ENCODE measurements at regions not wholly inside any gene's neighbourhood (a gene's known extent, or its start where the extent isn't known, plus 50 kb on each side); places are given as distances from the start of the nearest gene placed in this dataset.

DNA sequence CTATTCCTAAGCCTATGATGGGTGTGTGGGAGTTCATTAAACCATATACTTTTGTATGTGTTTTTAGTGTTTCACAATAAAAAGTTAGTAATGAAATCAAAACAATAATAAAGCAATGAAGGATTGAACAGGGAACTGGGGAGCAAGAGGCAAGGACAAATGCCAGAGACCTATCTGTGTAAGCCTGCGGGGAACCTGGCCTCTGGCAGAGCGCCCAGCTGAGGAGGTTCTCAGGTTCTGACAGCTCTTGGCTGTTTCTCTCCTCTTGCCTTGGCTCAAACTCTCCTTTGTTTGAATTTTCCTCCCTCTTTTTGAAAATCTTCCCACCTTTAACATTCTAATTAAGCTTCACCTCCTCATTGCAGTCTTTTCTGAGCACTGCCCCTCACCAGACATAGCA is 200.0 kb upstream of the NCKAP5 start:
- Histone ChIP-seq H3K27ac (ENCODE audit: low read depth, low read length, poor library complexity, severe bottlenecking) (no peak overlapping the region), H3K9me3 (ENCODE audit: low read depth, low read length, poor library complexity, severe bottlenecking) (no peaks in the 10 kb centered on the region), H3K27me3 (replicated peaks; ENCODE audit: insufficient read depth, low read depth, low read length, poor library complexity) (no peaks in the 10 kb centered on the region), H3K36me3 (ENCODE audit: insufficient read depth, low read length, poor library complexity, severe bottlenecking) (no peaks in the 10 kb centered on the region), H3K4me1 (ENCODE audit: insufficient read depth, low read length, poor library complexity, severe bottlenecking) (no peaks in the 10 kb centered on the region), H3K4me3 (ENCODE audit: low read depth, low read length, poor library complexity, severe bottlenecking) (no peak overlapping the region)
- POLR2A ChIA-PET (ENCODE audit: low non-redundant PET), result no interaction called here
- no TSS peak for BruUV-seq (replicated peaks)
- CTCF ChIA-PET, result no interaction called here
- TF ChIP-seq EZH2 (IDR thresholded peaks at IDR 0.05; ENCODE audit: borderline replicate concordance, low read depth, low read length, poor library complexity, severe bottlenecking), result no peak
- TF ChIP-seq, protein P1, sequence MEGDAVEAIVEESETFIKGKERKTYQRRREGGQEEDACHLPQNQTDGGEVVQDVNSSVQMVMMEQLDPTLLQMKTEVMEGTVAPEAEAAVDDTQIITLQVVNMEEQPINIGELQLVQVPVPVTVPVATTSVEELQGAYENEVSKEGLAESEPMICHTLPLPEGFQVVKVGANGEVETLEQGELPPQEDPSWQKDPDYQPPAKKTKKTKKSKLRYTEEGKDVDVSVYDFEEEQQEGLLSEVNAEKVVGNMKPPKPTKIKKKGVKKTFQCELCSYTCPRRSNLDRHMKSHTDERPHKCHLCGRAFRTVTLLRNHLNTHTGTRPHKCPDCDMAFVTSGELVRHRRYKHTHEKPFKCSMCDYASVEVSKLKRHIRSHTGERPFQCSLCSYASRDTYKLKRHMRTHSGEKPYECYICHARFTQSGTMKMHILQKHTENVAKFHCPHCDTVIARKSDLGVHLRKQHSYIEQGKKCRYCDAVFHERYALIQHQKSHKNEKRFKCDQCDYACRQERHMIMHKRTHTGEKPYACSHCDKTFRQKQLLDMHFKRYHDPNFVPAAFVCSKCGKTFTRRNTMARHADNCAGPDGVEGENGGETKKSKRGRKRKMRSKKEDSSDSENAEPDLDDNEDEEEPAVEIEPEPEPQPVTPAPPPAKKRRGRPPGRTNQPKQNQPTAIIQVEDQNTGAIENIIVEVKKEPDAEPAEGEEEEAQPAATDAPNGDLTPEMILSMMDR (conservative IDR thresholded peaks at IDR 0.05; ENCODE audit: low read depth, low read length), result no peak
- intact Hi-C loops (cut with micrococcal nuclease; ENCODE audit: unreplicated experiment), result no loop called here
- DNase-seq (ENCODE audit: low spot score), result no peak

DNA sequence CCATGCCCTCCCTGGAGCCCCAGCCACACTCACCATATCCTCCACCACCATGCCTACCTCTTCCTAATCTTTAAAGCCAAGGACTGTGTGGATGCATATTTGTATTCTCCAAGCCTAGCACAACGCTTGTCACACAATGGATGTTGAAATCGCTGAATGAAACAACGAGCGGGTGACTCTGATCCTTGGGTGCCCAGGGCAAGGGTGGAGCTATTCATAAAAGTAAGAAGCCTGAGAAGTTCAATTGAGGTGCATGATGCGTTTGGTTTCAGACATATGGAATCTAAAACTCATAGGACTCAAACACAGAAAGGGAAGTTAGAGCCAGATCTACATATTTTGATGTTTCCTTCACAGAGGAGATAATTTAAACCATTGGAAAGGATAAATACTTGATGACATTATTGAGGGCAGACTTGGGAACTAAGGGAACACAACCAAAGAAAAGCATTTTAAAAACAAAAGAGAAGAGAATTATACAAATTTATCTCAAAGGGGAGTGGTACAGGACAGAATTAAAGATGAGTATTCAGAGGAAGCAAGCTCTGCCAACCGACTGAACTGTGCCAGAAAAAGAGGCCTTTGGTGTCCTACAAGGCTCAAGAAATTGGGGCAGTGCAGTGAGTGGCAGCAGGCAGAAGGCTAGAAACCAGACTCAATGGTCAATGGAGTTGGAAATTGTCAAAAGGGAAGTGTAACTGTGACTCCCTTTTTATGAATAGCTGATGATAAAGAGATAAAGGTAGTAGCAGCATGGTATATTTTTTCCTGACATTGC is 200.6 kb upstream of the NCKAP5 start:
- H3K9me3 ChIP-seq (ENCODE audit: low read depth, low read length, poor library complexity, severe bottlenecking), result no peaks in the 10 kb centered on the region
- H3K4me3 ChIP-seq (ENCODE audit: low read depth, low read length, poor library complexity, severe bottlenecking), result no peak overlapping the region
- no peaks in the 10 kb centered on the region for H3K27me3 ChIP-seq (replicated peaks; ENCODE audit: insufficient read depth, low read depth, low read length, poor library complexity)
- ChIA-PET CTCF (no interaction called here), POLR2A (ENCODE audit: low non-redundant PET) (no interaction called here)
- DNase-seq (ENCODE audit: low spot score), result no peak
- no TSS peak for BruUV-seq (replicated peaks)
- H3K36me3 ChIP-seq (ENCODE audit: insufficient read depth, low read length, poor library complexity, severe bottlenecking), result no peaks in the 10 kb centered on the region
- H3K4me1 ChIP-seq (ENCODE audit: insufficient read depth, low read length, poor library complexity, severe bottlenecking), result no peaks in the 10 kb centered on the region
- intact Hi-C loops (cut with micrococcal nuclease; ENCODE audit: unreplicated experiment), result no loop called here
- no peak overlapping the region for H3K27ac ChIP-seq (ENCODE audit: low read depth, low read length, poor library complexity, severe bottlenecking)
- no peak for TF ChIP-seq EZH2 (IDR thresholded peaks at IDR 0.05; ENCODE audit: borderline replicate concordance, low read depth, low read length, poor library complexity, severe bottlenecking)
- TF ChIP-seq, protein P1 (conservative IDR thresholded peaks at IDR 0.05; ENCODE audit: low read depth, low read length), result no peak

DNA sequence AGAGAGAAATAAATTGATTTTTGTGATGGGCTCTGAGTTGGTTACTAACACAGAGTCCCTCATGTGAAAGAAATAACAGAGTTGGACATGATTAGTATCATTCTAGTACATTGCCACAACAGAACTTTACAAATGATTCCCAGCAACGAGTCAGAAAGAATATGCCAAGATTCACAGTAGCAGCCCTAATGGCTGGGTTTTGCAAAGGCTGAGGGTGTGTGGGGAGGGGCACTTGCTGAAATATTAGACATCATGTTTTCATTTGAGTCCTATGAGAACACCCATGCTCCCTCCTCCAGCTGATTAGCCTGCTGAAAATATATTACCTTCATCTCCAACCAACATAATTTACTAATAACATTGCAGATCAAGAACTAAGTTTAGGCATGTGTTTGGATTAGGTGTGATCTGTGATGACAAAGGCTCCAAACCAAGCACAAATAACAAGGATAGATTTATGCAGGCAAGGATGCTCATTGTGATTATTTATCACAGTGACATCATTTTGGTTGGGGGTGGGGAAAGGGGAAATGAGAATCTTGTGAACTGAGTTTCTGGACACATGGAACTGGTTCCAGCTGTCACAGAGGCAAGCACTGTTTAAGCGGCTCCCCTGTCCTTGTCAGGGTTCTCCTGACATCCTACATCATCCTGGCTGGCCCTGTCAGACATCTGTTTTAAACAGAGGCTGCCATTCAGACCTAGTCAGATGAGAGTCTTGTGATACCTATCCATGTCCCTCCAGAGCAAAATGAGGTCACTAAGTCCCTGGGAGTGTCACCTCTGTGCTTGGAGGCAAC is 205.8 kb upstream of the NCKAP5 start:
- no peak for DNase-seq (ENCODE audit: low spot score)
- no TSS peak for BruUV-seq (replicated peaks)
- no peak overlapping the region for H3K27ac ChIP-seq (ENCODE audit: low read depth, low read length, poor library complexity, severe bottlenecking)
- no peaks in the 10 kb centered on the region for H3K27me3 ChIP-seq (replicated peaks; ENCODE audit: insufficient read depth, low read depth, low read length, poor library complexity)
- H3K36me3 ChIP-seq (ENCODE audit: insufficient read depth, low read length, poor library complexity, severe bottlenecking), result no peaks in the 10 kb centered on the region
- TF ChIP-seq, protein P1 (conservative IDR thresholded peaks at IDR 0.05; ENCODE audit: low read depth, low read length), result no peak
- no peak for TF ChIP-seq EZH2 (IDR thresholded peaks at IDR 0.05; ENCODE audit: borderline replicate concordance, low read depth, low read length, poor library complexity, severe bottlenecking)
- intact Hi-C loops (cut with micrococcal nuclease; ENCODE audit: unreplicated experiment), result no loop called here
- H3K4me3 ChIP-seq (ENCODE audit: low read depth, low read length, poor library complexity, severe bottlenecking), result no peak overlapping the region
- ChIA-PET POLR2A (ENCODE audit: low non-redundant PET) (no interaction called here), CTCF (no interaction called here)
- peaks cover 10% of the 10 kb centered on the region for H3K4me1 ChIP-seq (ENCODE audit: insufficient read depth, low read length, poor library complexity, severe bottlenecking)
- no peaks in the 10 kb centered on the region for H3K9me3 ChIP-seq (ENCODE audit: low read depth, low read length, poor library complexity, severe bottlenecking)

All from A673 (cell line).